Psoas muscle (tissue), 7 donors: ENCODE measurements at regions not wholly inside any gene's neighbourhood (a gene's known extent, or its start where the extent isn't known, plus 50 kb on each side); places are given as distances from the start of the nearest gene placed in this dataset.

Experiments
- ATAC-seq, 4 donors: fragments of 200-7000 bp; cut with Tn5 transposase; one replicate each; pipeline ENCODE4 v1.9.1; 2020; ENCODE audit warnings: moderate library complexity in 3 of 4, mild to moderate bottlenecking in 2 of 4
- DNase-seq, 2 donors: peaks; one replicate each; pipeline ENCODE4 v3.0.0-alpha.2; 2020
- H3K27ac ChIP-seq: fragments of 200-600 bp; one replicate; pipeline ENCODE4 v1.8.0; 2022
- H3K27me3 ChIP-seq, 3 donors: fragments of 200-600 bp in 1 of 3; one replicate each; pipeline versions ENCODE4 v1.6.1 to v1.8.0; 2013 to 2022; ENCODE audit warnings: low read length in 2 of 3, mild to moderate bottlenecking in 2 of 3, moderate library complexity in 1 of 3; ENCODE audit not compliant: insufficient read depth in 3 of 3
- H3K36me3 ChIP-seq, 2 donors: fragments of 200-600 bp in 1 of 2; one replicate each; pipeline versions ENCODE4 v1.6.1 to v1.8.0; 2013 to 2022; ENCODE audit warnings: low read depth in 1 of 2, mild to moderate bottlenecking in 1 of 2, moderate library complexity in 1 of 2; ENCODE audit not compliant: insufficient read depth in 1 of 2
- H3K4me1 ChIP-seq: fragments of 200-600 bp; one replicate; pipeline ENCODE4 v1.8.0; 2022
- H3K4me3 ChIP-seq: fragments of 200-600 bp; one replicate; pipeline ENCODE4 v1.8.0; 2022; ENCODE audit warnings: mild to moderate bottlenecking
- H3K9me3 ChIP-seq: fragments of 200-600 bp; one replicate; pipeline ENCODE4 v1.8.0; 2022
- WGBS, 3 donors: extraction: QIAGEN DNeasy Blood & Tissue Kit; methylation state at CpG; one replicate each; pipeline versions ENCODE4 v1.1.6 to v1.1.7; 2013; 5-methylcytosine and 5-hydroxymethylcytosine counted together
- intact Hi-C, 2 donors: fragments of 100-400 bp; cut with DNase I; formaldehyde crosslinking; loops; one replicate each; pipeline versions ENCODE4 v1.11.0 to v1.14.2; 2022
- TF ChIP-seq, protein P1 (sequence below): fragments of 200-600 bp; IDR thresholded peaks from one replicate; pipeline ENCODE4 v1.8.0; 2022; ENCODE audit warnings: antibody characterized with exemption
- donor health status: healthy with polysubstance abuse.
- donor health status: DM: no; HTN: no; CAD: no; lungs with moderate emphysema.
- donor health status: Bipolar disorder and iron deficiency.
- donor health status: healthy.
- donor health status: DM: yes; HTN: yes; CAD: no.
- donor health status: DM: no; HTN: no; CAD: no.
- donor health status: DM: yes; HTN: yes; CAD: no.

DNA sequence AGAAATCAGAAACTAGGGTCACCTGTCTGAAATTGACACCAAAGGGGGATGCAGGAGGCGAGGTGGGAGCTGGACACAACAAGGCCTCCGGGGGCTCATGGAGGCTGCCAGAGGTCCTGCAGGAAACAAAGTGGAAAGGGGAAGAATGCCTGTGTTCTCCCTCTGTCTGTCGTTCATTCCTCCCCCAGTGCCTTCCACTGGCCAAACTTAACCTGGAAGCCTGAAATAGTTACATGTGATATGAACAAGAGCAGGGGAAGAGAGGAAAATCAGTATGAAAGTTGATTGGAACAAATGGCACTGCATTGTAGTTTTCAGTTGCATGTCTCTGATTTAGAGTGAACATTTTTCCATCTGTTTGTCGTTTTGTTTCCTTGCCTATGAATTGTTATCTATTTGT, 502.0 kb upstream of the CFAP20DC start:
- no peaks in the 10 kb centered on the region for H3K36me3 ChIP-seq
- no peak overlapping the region for H3K27ac ChIP-seq
- ATAC-seq (no peak), DNase-seq (no peak)
- H3K4me1 ChIP-seq, result no peaks in the 10 kb centered on the region
- TF ChIP-seq, protein P1, sequence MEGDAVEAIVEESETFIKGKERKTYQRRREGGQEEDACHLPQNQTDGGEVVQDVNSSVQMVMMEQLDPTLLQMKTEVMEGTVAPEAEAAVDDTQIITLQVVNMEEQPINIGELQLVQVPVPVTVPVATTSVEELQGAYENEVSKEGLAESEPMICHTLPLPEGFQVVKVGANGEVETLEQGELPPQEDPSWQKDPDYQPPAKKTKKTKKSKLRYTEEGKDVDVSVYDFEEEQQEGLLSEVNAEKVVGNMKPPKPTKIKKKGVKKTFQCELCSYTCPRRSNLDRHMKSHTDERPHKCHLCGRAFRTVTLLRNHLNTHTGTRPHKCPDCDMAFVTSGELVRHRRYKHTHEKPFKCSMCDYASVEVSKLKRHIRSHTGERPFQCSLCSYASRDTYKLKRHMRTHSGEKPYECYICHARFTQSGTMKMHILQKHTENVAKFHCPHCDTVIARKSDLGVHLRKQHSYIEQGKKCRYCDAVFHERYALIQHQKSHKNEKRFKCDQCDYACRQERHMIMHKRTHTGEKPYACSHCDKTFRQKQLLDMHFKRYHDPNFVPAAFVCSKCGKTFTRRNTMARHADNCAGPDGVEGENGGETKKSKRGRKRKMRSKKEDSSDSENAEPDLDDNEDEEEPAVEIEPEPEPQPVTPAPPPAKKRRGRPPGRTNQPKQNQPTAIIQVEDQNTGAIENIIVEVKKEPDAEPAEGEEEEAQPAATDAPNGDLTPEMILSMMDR, result no peak
- intact Hi-C loops, result no loop called here
- H3K4me3 ChIP-seq, result no peak overlapping the region
- no peaks in the 10 kb centered on the region for H3K9me3 ChIP-seq
- no peaks in the 10 kb centered on the region for H3K27me3 ChIP-seq
- 58 to 69% (median 59%) methylated on average over 4 of the region's 4 CpGs for WGBS, 3 donors

DNA sequence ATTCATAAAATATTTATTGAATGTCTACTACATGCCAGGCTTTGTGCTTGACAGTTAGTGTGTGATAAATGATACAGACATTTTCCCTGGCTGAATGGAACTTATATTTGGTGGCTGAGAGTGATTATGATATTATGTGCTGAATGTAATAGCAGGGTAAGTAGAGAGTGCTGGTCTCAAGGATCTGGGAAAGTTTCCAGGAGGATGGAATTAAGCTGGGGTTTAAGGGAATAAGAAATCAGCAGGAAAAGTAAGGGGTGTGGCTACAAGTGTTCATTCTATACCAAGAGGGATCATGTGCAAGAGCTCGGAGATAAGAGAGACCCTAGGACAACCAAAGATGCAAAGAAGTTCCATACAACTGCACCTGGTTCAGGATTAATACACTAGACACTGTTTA, 500.1 kb upstream of the CFAP20DC start:
- intact Hi-C loops, result no loop called here
- WGBS, 3 donors, result 36 to 86% (median 85%) methylated on average over 1 of the region's 1 CpG
- Histone ChIP-seq H3K36me3 (no peaks in the 10 kb centered on the region), H3K4me3 (no peak overlapping the region), H3K9me3 (no peaks in the 10 kb centered on the region), H3K27me3 (no peaks in the 10 kb centered on the region), H3K27ac (no peak overlapping the region), H3K4me1 (no peaks in the 10 kb centered on the region)
- ATAC-seq (no peak), DNase-seq (no peak)
- TF ChIP-seq, protein P1, result no peak

DNA sequence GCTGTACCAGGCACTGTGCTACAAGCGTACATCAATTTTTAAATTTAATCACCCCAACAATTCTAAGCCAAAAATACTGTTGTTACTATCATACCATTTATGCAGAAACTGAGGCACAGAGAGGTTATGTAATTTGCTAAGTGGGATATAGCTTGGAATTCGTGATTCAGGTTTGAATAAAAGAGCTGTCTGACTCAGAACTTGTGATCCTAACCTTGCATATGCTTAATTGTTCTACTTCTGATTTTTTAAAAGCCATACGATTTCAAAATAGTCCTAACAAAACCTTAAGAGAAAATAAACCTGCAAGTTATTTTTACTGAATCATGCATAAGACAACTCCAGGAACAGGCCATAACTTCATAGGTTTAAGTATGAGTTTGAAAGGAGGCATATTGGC, 498.0 kb upstream of the CFAP20DC start:
- ATAC-seq (no peak), DNase-seq (no peak)
- no peaks in the 10 kb centered on the region for H3K4me1 ChIP-seq
- no peak overlapping the region for H3K27ac ChIP-seq
- intact Hi-C loops, result no loop called here
- no peak overlapping the region for H3K4me3 ChIP-seq
- 88 to 93% (median 93%) methylated on average over 3 of the region's 3 CpGs for WGBS, 3 donors
- TF ChIP-seq, protein P1, result no peak
- H3K9me3 ChIP-seq, result no peaks in the 10 kb centered on the region
- H3K36me3 ChIP-seq, result no peaks in the 10 kb centered on the region
- H3K27me3 ChIP-seq, result no peaks in the 10 kb centered on the region

DNA sequence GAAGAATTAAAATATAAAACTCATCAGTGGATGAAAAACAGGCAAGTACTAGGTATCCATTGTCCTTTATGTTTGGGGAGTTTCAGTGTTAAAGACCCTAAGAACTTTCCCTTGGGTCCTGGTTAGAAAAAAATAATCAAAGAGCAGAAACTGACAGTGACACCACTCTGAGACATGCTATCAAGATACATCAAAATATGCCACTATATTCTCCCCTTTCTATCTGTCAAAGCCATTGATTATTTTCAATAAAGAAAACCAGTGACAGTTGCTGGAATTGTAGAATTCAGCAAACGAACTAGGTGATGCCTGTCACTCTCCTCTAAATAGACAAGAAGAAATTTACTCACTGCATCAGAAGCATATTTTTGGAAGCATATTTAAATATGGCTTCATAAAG, 496.7 kb upstream of the CFAP20DC start:
- TF ChIP-seq, protein P1, result no peak
- intact Hi-C loops, result no loop called here
- 84 to 97% (median 88%) methylated on average over 1 of the region's 1 CpG for WGBS, 3 donors
- H3K27ac ChIP-seq, result no peak overlapping the region
- no peaks in the 10 kb centered on the region for H3K4me1 ChIP-seq
- no peaks in the 10 kb centered on the region for H3K9me3 ChIP-seq
- DNase-seq (no peak), ATAC-seq (no peak)
- no peaks in the 10 kb centered on the region for H3K27me3 ChIP-seq
- H3K36me3 ChIP-seq, result no peaks in the 10 kb centered on the region
- H3K4me3 ChIP-seq, result no peak overlapping the region

DNA sequence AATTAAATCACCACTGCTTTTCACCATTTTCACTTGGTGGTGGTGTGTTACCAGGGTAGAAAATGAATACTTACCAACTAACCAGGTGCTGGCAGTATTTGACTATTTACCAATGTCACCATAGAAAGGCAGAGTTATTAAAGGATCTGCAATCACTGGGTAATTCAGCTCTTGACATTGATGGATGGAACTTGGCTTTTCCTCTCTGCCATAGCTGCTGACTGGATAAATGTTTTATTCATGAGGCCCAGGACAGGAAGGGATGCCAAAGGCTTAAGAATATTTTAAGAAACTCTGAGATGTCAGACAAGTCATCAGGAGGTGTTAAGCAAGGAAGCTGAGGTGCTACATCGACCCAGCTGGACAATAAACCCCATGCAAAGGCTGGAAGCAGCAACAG, 495.5 kb upstream of the CFAP20DC start:
- WGBS, 3 donors, result 34 to 44% (median 43%) methylated on average over 1 of the region's 1 CpG
- Histone ChIP-seq H3K4me3 (no peak overlapping the region), H3K9me3 (no peaks in the 10 kb centered on the region), H3K27me3 (no peaks in the 10 kb centered on the region), H3K36me3 (no peaks in the 10 kb centered on the region), H3K4me1 (no peaks in the 10 kb centered on the region), H3K27ac (no peak overlapping the region)
- no peak for DNase-seq
- TF ChIP-seq, protein P1, result no peak
- no peak for ATAC-seq
- intact Hi-C loops, result no loop called here
